H9 (cell line): ENCODE measurements at regions not wholly inside any gene's neighbourhood (a gene's known extent, or its start where the extent isn't known, plus 50 kb on each side); places are given as distances from the start of the nearest gene placed in this dataset.
A peak's percentile ranks its signal among the peaks of the same experiment; 100 is the strongest.

ENCODE experiments used
- DNase-seq: peaks from one replicate; pipeline ENCODE4 v3.0.0-alpha.2; 2017
- H2AFZ ChIP-seq: one replicate; pipeline ENCODE4 v1.6.1; 2013; ENCODE audit warnings: mild to moderate bottlenecking, low read length, control low read depth, moderate library complexity
- H2AK5ac ChIP-seq: 2 replicates; pipeline ENCODE4 v1.6.1; 2013; ENCODE audit warnings: low read length, control low read depth, mixed read lengths; ENCODE audit not compliant: insufficient read length
- H2BK120ac ChIP-seq: one replicate; pipeline ENCODE4 v1.6.1; 2013; ENCODE audit warnings: low read depth, mild to moderate bottlenecking, low read length, control low read depth, inconsistent platforms; ENCODE audit not compliant: poor library complexity, severe bottlenecking
- H2BK12ac ChIP-seq: 2 replicates; pipeline ENCODE4 v1.6.1; 2013; ENCODE audit warnings: low read length, control low read depth, mixed read lengths, low read depth; ENCODE audit not compliant: insufficient read length
- H2BK15ac ChIP-seq: 2 replicates; pipeline ENCODE4 v1.6.1; 2013; ENCODE audit warnings: low read depth, low read length, control low read depth
- H2BK20ac ChIP-seq: one replicate; pipeline ENCODE4 v1.6.1; 2013; ENCODE audit warnings: low read depth, mild to moderate bottlenecking, low read length, control low read depth, inconsistent platforms; ENCODE audit not compliant: poor library complexity, severe bottlenecking
- H2BK5ac ChIP-seq: 2 replicates; pipeline ENCODE4 v1.6.1; 2013; ENCODE audit warnings: low read length, control low read depth, mixed read lengths; ENCODE audit not compliant: insufficient read length
- H3K14ac ChIP-seq: 2 replicates; pipeline ENCODE4 v1.6.1; 2013; ENCODE audit warnings: low read length, control low read depth; ENCODE audit not compliant: insufficient read depth
- H3K18ac ChIP-seq: 2 replicates; pipeline ENCODE4 v1.6.1; 2013; ENCODE audit warnings: low read depth, mild to moderate bottlenecking, mixed read lengths, low read length, control low read depth; ENCODE audit not compliant: insufficient read length
- H3K23ac ChIP-seq: 2 replicates; pipeline ENCODE4 v1.6.1; 2013; ENCODE audit warnings: low read length, control low read depth, mixed read lengths, low read depth; ENCODE audit not compliant: insufficient read length
- H3K23me2 ChIP-seq: 2 replicates; pipeline ENCODE4 v1.6.1; 2013; ENCODE audit warnings: low read depth, mild to moderate bottlenecking, mixed read lengths, low read length, control low read depth; ENCODE audit not compliant: insufficient read length, poor library complexity, severe bottlenecking
- H3K27ac ChIP-seq: 2 replicates; pipeline ENCODE4 v1.5.1; 2013; ENCODE audit warnings: low read length, control low read depth, mixed read lengths, low read depth; ENCODE audit not compliant: insufficient read length
- H3K27me3 ChIP-seq: 2 replicates; pipeline ENCODE4 v1.6.1; 2013; ENCODE audit warnings: low read length, control low read depth, inconsistent platforms; ENCODE audit not compliant: insufficient read depth
- H3K4ac ChIP-seq: 2 replicates; pipeline ENCODE4 v1.6.1; 2013; ENCODE audit warnings: low read depth, mild to moderate bottlenecking, control low read depth, inconsistent platforms, low read length, moderate library complexity
- H3K4me1 ChIP-seq: 2 replicates; pipeline ENCODE4 v1.6.1; 2013; ENCODE audit warnings: low read length, control low read depth, inconsistent platforms; ENCODE audit not compliant: insufficient read depth
- H3K4me2 ChIP-seq: 2 replicates; pipeline ENCODE4 v1.6.1; 2013; ENCODE audit warnings: low read length, control low read depth, mixed read lengths; ENCODE audit not compliant: insufficient read length, insufficient read depth
- H3K56ac ChIP-seq: 2 replicates; pipeline ENCODE4 v1.6.1; 2013; ENCODE audit warnings: low read depth, mild to moderate bottlenecking, mixed read lengths, low read length, control low read depth; ENCODE audit not compliant: insufficient read length
- H3K79me1 ChIP-seq: 2 replicates; pipeline ENCODE4 v1.6.1; 2013; ENCODE audit warnings: low read depth, mild to moderate bottlenecking, moderate library complexity, low read length, control low read depth, inconsistent platforms; ENCODE audit not compliant: insufficient read depth, poor library complexity, severe bottlenecking
- H3K79me2 ChIP-seq: 2 replicates; pipeline ENCODE4 v1.6.1; 2013; ENCODE audit warnings: low read length, control low read depth, inconsistent platforms; ENCODE audit not compliant: insufficient read depth
- H3K9ac ChIP-seq: 2 replicates; pipeline ENCODE4 v1.6.1; 2013; ENCODE audit warnings: low read length, control low read depth, mixed read lengths; ENCODE audit not compliant: insufficient read length; ENCODE audit errors: extremely low read depth
- H3K9me3 ChIP-seq: one replicate; pipeline ENCODE4 v1.6.1; 2013; ENCODE audit warnings: low read depth, low read length, inconsistent platforms; ENCODE audit not compliant: control insufficient read depth
- H3T11ph ChIP-seq: one replicate; pipeline ENCODE4 v1.6.1; 2013; ENCODE audit warnings: mild to moderate bottlenecking, low read length, control low read depth, inconsistent platforms
- H4K20me1 ChIP-seq: one replicate; pipeline ENCODE4 v1.6.1; 2013; ENCODE audit not compliant: control insufficient read depth, insufficient read length, insufficient read depth
- H4K5ac ChIP-seq: 2 replicates; pipeline ENCODE4 v1.6.1; 2013; ENCODE audit warnings: low read depth, mild to moderate bottlenecking, mixed read lengths, low read length, control low read depth; ENCODE audit not compliant: insufficient read length
- H4K8ac ChIP-seq: replicated peaks from 2 replicates; pipeline ENCODE4 v1.6.1; 2013; ENCODE audit warnings: low read length, control low read depth, mixed read lengths, low read depth; ENCODE audit not compliant: insufficient read length
- H4K91ac ChIP-seq: 2 replicates; pipeline ENCODE4 v1.6.1; 2013; ENCODE audit warnings: low read depth, mild to moderate bottlenecking, moderate library complexity, mixed read lengths, low read length, control low read depth; ENCODE audit not compliant: insufficient read length
- H3K27ac Mint-ChIP-seq, 3 experiments: 2 replicates in 2 of 3; 3 replicates in 1 of 3; pipeline ENCODE4 v1.8.0; 2020 to 2021; ENCODE audit warnings: mixed read lengths in 3 of 3, mild to moderate bottlenecking in 1 of 3, moderate library complexity in 1 of 3
- H3K27me3 Mint-ChIP-seq: 2 replicates; pipeline ENCODE4 v1.8.0; 2021; ENCODE audit warnings: low read depth, mild to moderate bottlenecking, moderate library complexity, mixed read lengths
- H3K36me3 Mint-ChIP-seq, 3 experiments: 2 replicates in 2 of 3; 3 replicates in 1 of 3; pipeline ENCODE4 v1.8.0; 2020 to 2021; ENCODE audit warnings: low read depth in 3 of 3, mixed read lengths in 3 of 3; ENCODE audit not compliant: insufficient read depth in 1 of 3
- H3K4me1 Mint-ChIP-seq, 2 experiments: 2 replicates each; pipeline ENCODE4 v1.8.0; 2020; ENCODE audit warnings: mixed read lengths in 2 of 2
- H3K4me3 Mint-ChIP-seq, 2 experiments: 2 replicates in 1 of 2; 3 replicates in 1 of 2; pipeline ENCODE4 v1.8.0; 2020 to 2021; ENCODE audit warnings: mild to moderate bottlenecking in 2 of 2, mixed read lengths in 2 of 2, moderate library complexity in 1 of 2
- H3K9me3 Mint-ChIP-seq, 2 experiments: 2 replicates in 1 of 2; 3 replicates in 1 of 2; pipeline ENCODE4 v1.8.0; 2020; ENCODE audit warnings: mild to moderate bottlenecking in 2 of 2, mixed read lengths in 2 of 2, moderate library complexity in 1 of 2
- CTCF ChIP-seq: fragments of 200-600 bp; sonication (generic); conservative IDR thresholded peaks from 3 replicates; pipeline ENCODE4 v1.8.0; 2021; ENCODE audit warnings: antibody characterized with exemption, mild to moderate bottlenecking
- WGBS: extraction: QIAGEN DNeasy Blood & Tissue Kit; methylation state at CpG from one replicate; pipeline ENCODE4 v1.1.7; 2013; ENCODE audit warnings: missing lambda C conversion rate, low lambda C conversion rate, mixed read lengths; ENCODE audit not compliant: insufficient read length; ENCODE audit errors: extremely low coverage; 5-methylcytosine and 5-hydroxymethylcytosine counted together

DNA sequence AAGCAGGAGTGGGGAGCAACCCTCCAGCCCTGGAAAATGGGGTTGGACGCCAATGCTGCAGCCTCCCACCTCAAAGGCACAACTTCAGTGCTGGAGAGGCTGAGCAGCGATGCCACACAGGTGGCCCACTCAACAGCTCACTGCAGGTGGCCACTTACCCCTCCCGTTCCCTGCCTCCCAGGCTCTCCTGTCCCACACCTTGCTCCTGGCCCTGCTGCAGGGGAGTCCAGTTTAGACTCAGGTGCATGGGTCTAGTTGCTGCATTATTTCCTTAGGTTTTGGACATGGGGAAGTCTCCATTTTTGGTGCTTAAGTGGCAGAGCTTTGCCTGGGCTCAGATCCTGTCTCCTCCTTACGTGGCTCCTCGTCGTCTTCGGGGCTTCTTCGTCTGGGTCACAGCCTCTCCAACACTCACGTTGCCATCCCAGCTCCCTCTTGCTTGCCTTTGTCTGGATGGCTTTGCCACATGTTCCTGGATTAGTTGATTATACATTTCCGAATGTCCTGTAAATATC lies 898.3 kb downstream of the BRD1 start:
- Mint-ChIP-seq H3K27ac (peak overlapping the region in 1 of 3 experiments; percentile 20; a peak in 1 of 7 replicates), H3K9me3 (peaks cover 2 to 7% of the 10 kb centered on the region in 2 experiments; a peak in 4 of 5 replicates), H3K4me1 (peaks cover under 1% of the 10 kb centered on the region in 2 experiments; a peak in 2 of 4 replicates), H3K36me3 (peaks cover 0 to 2% (median 0%) of the 10 kb centered on the region in 3 experiments; a peak in 2 of 7 replicates), H3K27me3 (peaks cover 24% of the 10 kb centered on the region), H3K4me3 (no peak overlapping the region)
- H3K4me2 ChIP-seq: no peak overlapping the region
- no peak for TF ChIP-seq CTCF
- DNase-seq: peak; percentile 23
- no peak overlapping the region for H3K14ac ChIP-seq
- no peak overlapping the region for H3K23ac ChIP-seq
- H4K20me1 ChIP-seq: no peaks in the 10 kb centered on the region
- H3T11ph ChIP-seq: no peak overlapping the region
- H4K5ac ChIP-seq: no peak overlapping the region
- no CpG with 5 or more reads among the region's 10 CpGs for WGBS
- H3K23me2 ChIP-seq: no peaks in the 10 kb centered on the region
- H3K4ac ChIP-seq: no peak overlapping the region
- no peak overlapping the region for H3K18ac ChIP-seq
- no peaks in the 10 kb centered on the region for H3K4me1 ChIP-seq
- no peaks in the 10 kb centered on the region for H3K79me2 ChIP-seq
- H2BK12ac ChIP-seq: no peak overlapping the region
- H3K79me1 ChIP-seq: no peaks in the 10 kb centered on the region
- no peak overlapping the region for H4K8ac ChIP-seq
- no peak overlapping the region for H2BK20ac ChIP-seq
- no peak overlapping the region for H4K91ac ChIP-seq
- peaks cover 3% of the 10 kb centered on the region for H3K9me3 ChIP-seq
- no peak overlapping the region for H3K27ac ChIP-seq
- H2AFZ ChIP-seq: no peak overlapping the region
- H2BK5ac ChIP-seq: no peak overlapping the region
- H2AK5ac ChIP-seq: no peak overlapping the region
- no peak overlapping the region for H3K9ac ChIP-seq
- H3K27me3 ChIP-seq: peaks cover 3% of the 10 kb centered on the region; the same call in 1 of the 2 replicates
- no peak overlapping the region for H2BK120ac ChIP-seq
- H3K56ac ChIP-seq: no peak overlapping the region
- no peak overlapping the region for H2BK15ac ChIP-seq
